ENCODE measurements at regions not wholly inside any gene's neighbourhood (a gene's known extent, or its start where the extent isn't known, plus 50 kb on each side); places are given as distances from the start of the nearest gene placed in this dataset.

- Histone ChIP-seq H3K36me3 (replicated peaks; ENCODE audit: low read depth, low read length) (peaks cover 15% of the 10 kb centered on the region), H3K27ac (ENCODE audit: low read length) (no peak overlapping the region), H3K79me2 (ENCODE audit: low read length) (no peaks in the 10 kb centered on the region), H2AFZ (ENCODE audit: low read depth, low read length) (no peak overlapping the region), H3K4me1 (ENCODE audit: low read length) (peaks cover 52% of the 10 kb centered on the region), H3K9ac (ENCODE audit: low read length) (no peak overlapping the region), H3K9me3 (ENCODE audit: insufficient read depth, low read length) (peaks cover 3% of the 10 kb centered on the region; the same call in 1 of the 2 replicates), H3K4me2 (ENCODE audit: low read length) (no peak overlapping the region), H4K20me1 (ENCODE audit: insufficient read depth, low read length) (no peaks in the 10 kb centered on the region), H3K27me3 (ENCODE audit: low read depth, low read length) (no peaks in the 10 kb centered on the region), H3K4me3 (ENCODE audit: low read length) (no peak overlapping the region)
- no peak for TF ChIP-seq CTCF (IDR thresholded peaks at IDR 0.05; ENCODE audit: low read depth, low read length)
- TF ChIP-seq EZH2phosphoT487 (IDR thresholded peaks at IDR 0.05; ENCODE audit: low read depth), result no peak
These were observed 293.6 kb upstream of the TNC start for GRCh38 chr9:115411516-115411915.

- no peak overlapping the region for H3K4me2 ChIP-seq (ENCODE audit: low read length)
- no peak overlapping the region for H3K27ac ChIP-seq (ENCODE audit: low read length)
- H3K36me3 ChIP-seq (replicated peaks; ENCODE audit: low read depth, low read length), result peaks cover 15% of the 10 kb centered on the region
- TF ChIP-seq EZH2phosphoT487 (IDR thresholded peaks at IDR 0.05; ENCODE audit: low read depth) (no peak), CTCF (IDR thresholded peaks at IDR 0.05; ENCODE audit: low read depth, low read length) (no peak)
- H3K9ac ChIP-seq (ENCODE audit: low read length), result no peak overlapping the region
- H3K9me3 ChIP-seq (ENCODE audit: insufficient read depth, low read length), result peaks cover 3% of the 10 kb centered on the region; the same call in 1 of the 2 replicates
- no peaks in the 10 kb centered on the region for H3K79me2 ChIP-seq (ENCODE audit: low read length)
- H3K4me1 ChIP-seq (ENCODE audit: low read length), result peaks cover 57% of the 10 kb centered on the region
- no peak overlapping the region for H3K4me3 ChIP-seq (ENCODE audit: low read length)
- H2AFZ ChIP-seq (ENCODE audit: low read depth, low read length), result no peak overlapping the region
- H4K20me1 ChIP-seq (ENCODE audit: insufficient read depth, low read length), result no peaks in the 10 kb centered on the region
- no peaks in the 10 kb centered on the region for H3K27me3 ChIP-seq (ENCODE audit: low read depth, low read length)
These were observed 294.1 kb upstream of the TNC start for GRCh38 chr9:115411993-115412452.

- Histone ChIP-seq H3K27me3 (ENCODE audit: low read depth, low read length) (no peaks in the 10 kb centered on the region), H3K36me3 (replicated peaks; ENCODE audit: low read depth, low read length) (peaks cover 18% of the 10 kb centered on the region), H3K9me3 (ENCODE audit: insufficient read depth, low read length) (peaks cover 3% of the 10 kb centered on the region; the same call in 1 of the 2 replicates), H2AFZ (ENCODE audit: low read depth, low read length) (no peak overlapping the region), H3K4me1 (ENCODE audit: low read length) (peaks cover 63% of the 10 kb centered on the region), H3K27ac (ENCODE audit: low read length) (peak overlapping the region; percentile 96), H3K79me2 (ENCODE audit: low read length) (no peaks in the 10 kb centered on the region), H3K4me2 (ENCODE audit: low read length) (peak overlapping the region; percentile 65), H3K4me3 (ENCODE audit: low read length) (0 out of 2 replicates have a peak overlapping the region, but pooled peaks have one; percentile 25), H4K20me1 (ENCODE audit: insufficient read depth, low read length) (no peaks in the 10 kb centered on the region), H3K9ac (ENCODE audit: low read length) (peak overlapping the region; percentile 28; the same call in 1 of the 2 replicates)
- TF ChIP-seq CTCF (IDR thresholded peaks at IDR 0.05; ENCODE audit: low read depth, low read length) (no peak), EZH2phosphoT487 (IDR thresholded peaks at IDR 0.05; ENCODE audit: low read depth) (no peak)
These were observed 294.7 kb upstream of the TNC start for GRCh38 chr9:115412656-115413055.

GRCh38 chr9:115413304-115413703, 295.3 kb upstream of the TNC start:
- no peak for TF ChIP-seq EZH2phosphoT487 (IDR thresholded peaks at IDR 0.05; ENCODE audit: low read depth)
- no peak for TF ChIP-seq CTCF (IDR thresholded peaks at IDR 0.05; ENCODE audit: low read depth, low read length)
- peaks cover 20% of the 10 kb centered on the region for H3K36me3 ChIP-seq (replicated peaks; ENCODE audit: low read depth, low read length)
- no peak overlapping the region for H2AFZ ChIP-seq (ENCODE audit: low read depth, low read length)
- no peaks in the 10 kb centered on the region for H3K79me2 ChIP-seq (ENCODE audit: low read length)
- H4K20me1 ChIP-seq (ENCODE audit: insufficient read depth, low read length), result no peaks in the 10 kb centered on the region
- peak overlapping the region; percentile 25; the same call in 1 of the 2 replicates for H3K4me3 ChIP-seq (ENCODE audit: low read length)
- H3K27me3 ChIP-seq (ENCODE audit: low read depth, low read length), result no peaks in the 10 kb centered on the region
- H3K4me1 ChIP-seq (ENCODE audit: low read length), result peaks cover 64% of the 10 kb centered on the region
- peak overlapping the region; percentile 46; the same call in 1 of the 2 replicates for H3K9ac ChIP-seq (ENCODE audit: low read length)
- H3K9me3 ChIP-seq (ENCODE audit: insufficient read depth, low read length), result peaks cover 3% of the 10 kb centered on the region; the same call in 1 of the 2 replicates
- H3K27ac ChIP-seq (ENCODE audit: low read length), result peak overlapping the region; percentile 96
- peak overlapping the region; percentile 65 for H3K4me2 ChIP-seq (ENCODE audit: low read length)

Data from OCI-LY3 (cell line).